ENCODE measurements at regions not wholly inside any gene's neighbourhood (a gene's known extent, or its start where the extent isn't known, plus 50 kb on each side); places are given as distances from the start of the nearest gene placed in this dataset.
"Not testable (repeated sequence)": the region's sequence is repeated elsewhere in the genome, so short reads cannot be mapped to it uniquely, and the experiment has no call there.

DNA sequence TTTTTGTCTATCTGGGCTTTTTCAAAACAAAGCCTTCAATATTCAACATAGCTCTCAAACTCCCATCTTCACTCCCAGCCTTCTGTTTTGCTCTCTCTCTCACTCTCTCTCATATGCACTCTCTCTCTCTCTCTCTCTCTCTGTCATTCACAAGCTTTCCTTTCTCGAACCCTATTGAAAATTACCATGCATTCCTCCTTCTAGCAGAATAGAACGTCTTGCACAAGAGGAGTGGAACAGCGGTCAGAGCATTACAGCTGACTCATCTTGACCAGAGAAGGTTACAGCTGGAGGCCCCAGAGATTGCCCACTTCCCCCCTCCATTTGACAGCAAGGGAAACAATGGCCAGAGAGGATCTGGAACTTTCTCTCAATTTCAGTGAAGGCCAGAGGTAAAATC, 51.0 kb upstream of the LIFR start:
- DNase-seq: no peak

DNA sequence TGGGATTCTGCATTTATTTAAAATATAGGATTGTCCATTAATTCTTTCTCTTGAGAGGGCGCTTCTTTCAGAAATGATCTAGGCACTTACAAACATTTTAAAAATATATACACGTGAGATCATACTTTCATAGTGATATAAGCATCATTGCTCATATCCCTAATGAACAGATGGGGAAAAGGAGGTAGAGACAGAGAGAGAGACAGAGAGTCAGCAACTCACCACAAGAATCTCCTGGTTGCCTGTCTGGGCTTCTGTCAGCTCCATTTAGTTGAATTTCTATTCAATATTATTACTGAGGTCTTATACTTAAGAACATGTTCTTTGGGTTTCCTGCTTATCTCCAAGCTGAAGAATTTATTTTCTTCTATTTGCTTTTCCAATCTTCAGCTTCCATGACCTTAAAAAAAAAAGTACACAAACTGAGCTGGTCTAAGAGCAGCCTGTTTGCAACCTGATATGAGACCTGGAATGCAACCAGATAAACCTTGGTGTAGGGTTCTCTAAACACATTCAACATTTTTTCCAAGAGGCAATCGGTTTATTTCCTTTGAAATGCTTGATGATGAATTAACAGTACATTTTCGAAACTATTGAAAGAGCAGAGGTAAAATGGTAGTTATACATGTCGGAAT, 51.6 kb upstream of the LIFR start:
- no peak for DNase-seq

DNA sequence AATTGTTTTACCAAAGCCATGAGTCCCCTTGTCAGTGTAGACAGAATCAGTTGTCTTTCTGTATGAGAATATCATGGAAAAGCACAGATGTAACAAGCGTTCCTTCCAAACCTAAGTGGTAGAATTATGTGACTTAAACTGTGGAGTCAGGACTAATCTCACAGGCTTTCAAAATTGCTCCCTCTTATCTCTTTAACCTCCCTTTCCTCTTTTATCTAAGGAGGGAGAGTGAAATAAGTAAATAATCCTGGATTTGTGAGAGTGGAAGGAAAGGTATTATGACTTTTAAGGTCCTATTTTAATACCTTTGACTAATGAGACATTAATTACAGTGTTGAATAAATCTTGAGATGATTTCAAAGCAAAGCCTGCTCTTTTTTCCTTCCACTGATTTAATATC, 52.4 kb upstream of the LIFR start:
- no peak for DNase-seq

DNA sequence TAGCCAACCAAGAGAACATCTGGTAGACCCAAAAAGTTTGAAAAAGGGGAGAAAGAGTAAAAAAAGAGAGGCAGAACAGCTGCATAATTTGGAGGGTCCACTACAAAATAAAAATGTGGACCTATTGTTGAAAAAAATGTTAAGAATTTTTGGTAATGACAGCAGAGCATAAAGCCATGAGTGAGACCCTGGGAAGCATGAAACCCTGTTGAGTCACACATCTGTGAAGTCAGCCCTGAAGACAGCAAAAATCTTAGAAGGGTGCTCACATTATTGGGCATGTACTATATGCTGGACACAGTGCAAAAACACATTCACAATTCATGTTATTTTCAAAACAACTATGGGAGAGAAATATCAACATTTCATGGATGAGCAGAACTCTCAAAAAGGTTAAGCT, 56.4 kb upstream of the LIFR start:
- DNase-seq: no peak

DNA sequence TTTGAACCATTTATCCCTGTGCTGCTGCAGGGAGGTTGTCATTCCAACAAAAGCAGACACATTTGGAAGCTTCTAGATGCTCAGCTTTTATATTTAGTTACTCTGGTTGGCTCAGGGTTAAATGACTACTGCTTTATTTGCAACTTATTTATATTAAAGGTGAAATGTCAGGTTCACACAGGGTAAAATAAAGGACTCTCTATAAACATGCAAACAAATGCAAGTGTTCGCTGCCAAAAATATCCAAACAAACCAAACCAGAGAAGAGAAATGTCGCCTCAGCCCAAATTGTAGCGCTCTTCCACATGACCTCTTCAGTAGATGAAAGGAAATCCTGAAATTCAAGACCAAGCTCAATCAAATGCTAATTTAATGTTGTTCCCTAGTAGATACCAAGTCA, 57.0 kb upstream of the LIFR start:
- no peak for DNase-seq

DNA sequence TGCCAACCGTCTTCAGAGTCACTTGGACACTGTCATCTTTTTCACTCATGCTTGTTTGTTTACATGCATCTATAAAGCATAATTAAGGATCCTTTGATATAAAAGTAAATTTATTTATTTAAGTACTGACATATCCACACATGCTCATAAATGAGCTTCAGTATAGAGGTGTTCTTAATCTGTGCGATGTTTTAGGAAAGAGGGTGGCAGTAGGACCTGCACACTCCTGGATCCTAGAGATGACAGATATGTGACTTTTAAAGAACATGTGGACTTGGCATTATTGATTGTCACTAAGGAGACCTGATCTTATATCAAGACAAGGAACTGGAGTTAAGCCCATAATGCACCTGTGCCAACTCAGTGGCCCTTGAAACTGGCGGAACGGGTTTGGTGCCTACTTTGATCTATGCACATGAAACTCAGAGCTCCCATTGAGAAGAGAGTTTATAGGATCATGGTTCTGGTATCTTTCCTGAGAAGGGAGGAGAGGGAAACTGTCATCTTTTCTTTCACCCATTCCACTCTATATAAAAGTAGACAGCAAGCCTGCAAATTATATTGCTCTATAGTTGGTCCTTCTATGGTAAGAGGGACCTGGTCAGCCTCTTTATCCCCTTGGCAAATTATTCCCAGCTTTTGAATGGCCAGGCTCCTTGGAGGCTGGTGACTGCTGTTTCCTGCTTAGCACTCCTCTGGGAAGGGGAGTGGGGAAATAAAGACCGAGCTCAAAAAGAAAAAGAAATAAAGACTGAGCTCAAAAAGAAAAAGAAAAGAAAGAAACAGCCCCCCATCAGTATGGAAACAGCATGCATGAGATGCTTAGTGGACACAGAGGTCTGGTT, 57.8 kb upstream of the LIFR start:
- no peak for DNase-seq

DNA sequence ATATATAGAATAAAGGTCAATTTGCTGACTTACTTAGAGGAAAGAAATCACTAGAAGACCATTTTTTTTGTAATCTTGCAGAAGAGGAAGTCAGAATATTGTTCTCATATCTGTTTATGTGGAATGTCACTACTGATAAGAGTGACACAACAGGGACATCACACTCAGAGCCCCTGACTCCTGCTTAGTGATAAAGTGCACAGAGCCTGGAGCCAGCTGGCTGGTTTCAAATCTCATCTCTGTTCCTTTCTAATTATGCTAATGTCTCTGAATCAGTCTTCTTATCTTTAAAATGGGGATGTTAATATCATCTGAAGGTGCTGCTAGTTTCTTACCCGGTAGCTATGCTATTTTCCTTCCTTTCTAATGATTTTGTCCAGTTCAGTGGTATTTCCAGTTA, 58.6 kb upstream of the LIFR start:
- no peak for DNase-seq

DNA sequence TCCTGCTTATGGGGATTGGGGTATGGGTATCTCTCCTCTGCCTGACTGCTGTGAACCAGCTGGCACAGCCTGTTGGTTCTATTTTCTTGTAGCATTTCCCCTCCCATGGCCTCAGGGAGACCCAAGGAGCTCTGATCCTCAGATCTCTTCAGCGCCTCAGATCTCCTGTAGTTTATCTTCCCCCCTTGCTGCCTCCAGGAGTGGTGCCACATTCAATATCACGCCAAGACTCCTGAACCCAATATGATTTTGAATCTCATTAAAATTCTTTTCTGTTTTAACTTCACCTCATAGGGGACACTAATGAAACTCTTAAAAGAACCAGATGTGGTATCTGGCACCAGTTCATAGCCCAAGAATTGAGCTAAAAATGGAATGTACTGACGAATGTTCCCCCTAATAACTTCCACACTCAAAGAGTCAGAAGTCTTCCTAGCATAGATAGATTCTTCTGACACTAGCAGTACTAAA, 59.6 kb upstream of the LIFR start:
- DNase-seq: no peak

DNA sequence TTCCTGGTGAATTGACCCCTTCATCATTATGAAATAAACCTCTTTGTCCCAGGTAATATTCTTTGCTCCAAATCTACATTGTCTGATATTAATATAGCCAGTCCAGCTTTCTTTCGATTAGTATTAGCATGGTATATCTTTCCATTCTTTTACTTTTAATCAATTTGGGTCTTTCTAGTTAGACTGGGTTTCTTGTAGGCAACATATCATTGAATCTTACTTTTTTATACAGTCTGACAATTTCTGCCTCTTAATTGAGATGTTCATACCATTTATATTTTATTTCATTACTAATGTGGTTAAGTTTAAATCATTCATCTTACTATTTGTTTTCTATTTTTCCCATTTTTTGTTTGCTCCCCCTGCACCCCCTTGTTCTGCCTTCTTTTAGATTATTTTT, 61.7 kb upstream of the LIFR start:
- DNase-seq: no peak

DNA sequence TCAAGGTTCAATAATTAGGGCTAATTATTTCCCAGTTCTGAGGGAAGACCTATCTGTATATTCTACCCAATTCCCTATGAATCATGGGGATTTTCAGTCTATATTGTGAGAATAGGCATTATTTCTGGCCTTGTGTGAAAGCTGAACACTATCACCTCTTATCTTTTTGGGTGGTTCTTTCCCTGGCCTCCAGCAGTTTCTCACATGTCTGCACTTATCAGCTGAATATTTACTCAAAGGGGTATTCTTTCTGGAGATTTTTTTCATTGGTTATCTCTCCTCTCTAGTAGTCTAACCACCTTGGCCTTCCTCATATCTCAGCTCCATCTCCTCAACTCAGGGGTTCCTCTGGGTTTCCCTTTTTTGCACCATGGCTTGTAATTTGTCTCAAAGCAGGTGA, 64.9 kb upstream of the LIFR start:
- no peak for DNase-seq

DNA sequence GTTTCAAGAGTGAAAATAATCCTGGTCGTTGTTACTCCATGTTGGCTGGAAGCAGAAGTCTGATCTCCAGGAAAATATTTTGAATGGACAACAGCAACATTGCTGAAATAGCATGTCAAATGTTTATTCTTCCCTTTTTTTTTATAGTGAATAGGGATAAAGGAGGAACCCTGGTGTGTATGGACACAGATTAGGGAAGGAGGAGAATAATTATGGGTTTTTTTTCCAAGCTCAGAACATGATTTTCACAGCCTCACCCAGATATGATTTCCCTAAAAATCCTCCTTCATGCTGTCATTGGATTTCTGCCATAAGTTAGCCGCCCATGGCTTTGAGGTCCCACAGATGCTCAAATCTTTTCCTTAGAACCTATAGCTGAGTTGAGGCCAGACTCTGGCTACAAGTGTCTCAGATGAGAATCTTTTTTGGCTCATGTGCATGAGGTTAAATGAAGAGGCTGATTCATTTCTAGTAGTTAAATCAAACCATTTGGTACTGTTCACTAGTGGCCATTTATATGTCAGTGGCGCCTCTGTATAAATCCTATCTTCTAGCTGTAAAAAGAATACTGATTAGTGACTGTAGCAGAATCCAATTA, 65.5 kb upstream of the LIFR start:
- no peak for DNase-seq

DNA sequence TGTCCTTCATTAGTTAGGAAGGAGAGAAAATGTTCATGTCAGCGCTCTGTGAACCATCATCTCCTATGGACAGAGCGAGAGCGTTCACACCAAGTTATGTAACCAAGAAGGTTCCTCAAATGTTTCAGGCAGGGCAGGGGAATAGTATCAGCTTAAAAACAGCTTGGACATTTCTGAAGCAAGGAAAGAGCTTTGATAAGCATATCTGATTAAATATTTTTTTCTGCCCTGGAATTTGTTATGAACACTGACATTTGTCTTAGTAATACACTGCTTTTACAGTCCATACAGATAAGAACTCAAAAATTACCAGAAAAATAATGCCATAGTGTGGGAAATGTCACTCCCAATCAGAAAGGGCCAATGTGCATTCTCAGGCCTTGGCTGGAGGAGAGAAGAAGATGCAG, 66.3 kb upstream of the LIFR start:
- no peak for DNase-seq

DNA sequence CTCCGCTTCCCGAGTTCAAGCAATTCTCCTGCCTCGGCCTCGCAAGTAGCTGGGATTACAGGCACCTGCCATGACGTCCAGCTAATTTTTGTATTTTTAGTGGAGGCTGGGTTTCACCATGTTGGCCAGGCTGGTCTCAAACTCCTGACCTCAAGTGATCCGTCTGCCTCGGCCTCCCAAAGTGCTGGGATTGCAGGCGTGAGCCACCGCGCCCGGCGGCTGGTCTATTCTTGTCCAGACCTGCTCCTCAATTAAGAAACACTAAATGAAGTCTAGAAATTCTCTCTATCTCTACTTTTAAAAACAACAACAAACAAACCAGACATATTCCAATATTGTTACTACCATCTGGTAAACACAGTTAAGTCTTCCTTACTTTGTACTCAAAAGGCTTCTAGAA, 68.1 kb upstream of the LIFR start:
- not testable (repeated sequence) for DNase-seq

DNA sequence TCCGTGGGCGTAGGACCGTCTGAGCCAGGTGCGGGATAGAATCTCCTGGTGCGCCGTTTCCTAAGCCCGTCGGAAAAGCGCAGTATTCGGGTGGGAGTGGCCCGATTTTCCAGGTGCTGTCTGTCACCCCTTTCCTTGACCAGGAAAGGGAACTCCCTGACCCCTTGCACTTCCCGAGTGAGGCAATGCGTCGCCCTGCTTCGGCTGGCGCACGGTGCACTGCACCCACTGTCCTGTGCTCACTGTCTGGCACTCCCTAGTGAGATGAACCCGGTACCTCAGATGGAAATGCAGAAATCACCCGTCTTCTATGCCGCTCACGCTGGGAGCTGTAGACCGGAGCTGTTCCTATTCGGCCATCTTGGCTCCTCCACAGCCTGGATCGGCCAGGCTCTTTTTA, 74.9 kb upstream of the LIFR start:
- DNase-seq: not testable (repeated sequence)

DNA sequence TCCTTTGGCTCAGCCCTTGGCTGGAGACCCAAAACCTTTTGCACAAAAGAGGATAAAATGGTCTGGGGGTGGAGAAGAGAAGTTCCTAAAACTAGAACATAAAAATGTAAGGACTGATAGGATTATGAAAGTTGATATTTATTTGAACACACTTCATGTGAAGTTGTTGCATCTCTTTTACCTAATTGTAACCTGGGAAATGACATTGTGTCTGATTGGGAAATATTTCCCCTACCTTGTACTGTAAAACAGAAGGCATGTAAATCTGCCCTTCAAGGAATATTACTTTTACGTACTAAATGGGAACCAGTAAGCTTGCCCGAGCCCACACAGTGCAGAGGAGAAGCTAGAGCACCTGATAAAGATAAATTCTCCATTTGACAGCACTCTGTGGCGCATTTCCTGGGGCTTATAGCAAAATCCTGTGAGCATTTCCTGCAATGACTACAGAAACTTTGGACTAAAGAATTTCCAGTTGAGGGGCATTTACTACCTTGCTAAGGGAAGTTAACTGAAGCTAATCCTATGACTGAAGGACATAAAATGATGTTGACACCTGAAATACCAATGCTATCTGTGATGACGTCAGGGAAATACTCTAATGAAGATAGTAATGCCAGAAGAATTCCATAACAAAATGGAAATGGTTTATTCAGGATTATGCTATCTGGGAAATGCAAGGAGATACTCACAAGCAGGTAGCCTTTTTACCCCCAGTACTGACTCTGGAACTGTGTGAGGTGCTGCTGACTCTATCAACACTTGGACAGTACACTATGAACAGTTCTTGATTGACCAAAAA, 78.3 kb upstream of the LIFR start:
- DNase-seq: no peak

DNA sequence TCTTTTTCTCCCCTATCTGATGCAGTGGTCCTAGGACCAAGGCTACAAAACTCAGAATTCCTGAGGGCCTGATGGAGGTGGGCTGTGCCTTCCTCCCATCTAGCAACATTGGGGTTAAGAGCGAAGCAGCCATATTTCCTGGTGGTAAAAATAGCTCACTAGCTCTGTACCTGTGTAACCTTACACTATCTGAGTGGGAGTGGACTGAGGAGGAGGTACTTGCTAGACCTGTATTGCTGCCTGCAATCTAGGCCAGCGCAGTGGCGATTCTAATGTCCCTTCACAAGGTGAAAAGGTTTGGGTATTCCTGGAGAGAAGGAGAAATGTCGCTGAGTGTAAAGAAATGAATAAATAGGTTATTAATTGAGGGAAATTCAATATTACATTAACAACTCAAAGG, 80.2 kb upstream of the LIFR start:
- no peak for DNase-seq

DNA sequence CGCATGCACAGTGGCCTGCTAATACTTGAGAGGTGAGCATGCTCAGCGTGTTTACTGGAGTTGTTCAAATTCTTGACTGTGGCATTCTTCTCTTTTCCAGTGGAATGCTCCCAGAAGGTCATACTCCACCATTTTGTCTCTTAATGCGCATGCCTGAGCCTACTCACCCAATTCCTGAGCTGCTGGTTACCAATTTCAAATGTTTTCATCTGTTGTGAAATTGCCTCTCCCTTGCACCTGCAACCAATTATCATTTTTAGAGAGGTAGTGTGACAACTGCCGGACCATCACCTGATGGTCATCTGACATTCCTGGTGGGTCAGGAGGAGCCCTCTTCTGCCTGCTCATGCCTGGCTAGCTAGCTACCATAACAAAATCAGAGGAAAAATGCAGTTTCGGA, 82.2 kb upstream of the LIFR start:
- DNase-seq: no peak

DNA sequence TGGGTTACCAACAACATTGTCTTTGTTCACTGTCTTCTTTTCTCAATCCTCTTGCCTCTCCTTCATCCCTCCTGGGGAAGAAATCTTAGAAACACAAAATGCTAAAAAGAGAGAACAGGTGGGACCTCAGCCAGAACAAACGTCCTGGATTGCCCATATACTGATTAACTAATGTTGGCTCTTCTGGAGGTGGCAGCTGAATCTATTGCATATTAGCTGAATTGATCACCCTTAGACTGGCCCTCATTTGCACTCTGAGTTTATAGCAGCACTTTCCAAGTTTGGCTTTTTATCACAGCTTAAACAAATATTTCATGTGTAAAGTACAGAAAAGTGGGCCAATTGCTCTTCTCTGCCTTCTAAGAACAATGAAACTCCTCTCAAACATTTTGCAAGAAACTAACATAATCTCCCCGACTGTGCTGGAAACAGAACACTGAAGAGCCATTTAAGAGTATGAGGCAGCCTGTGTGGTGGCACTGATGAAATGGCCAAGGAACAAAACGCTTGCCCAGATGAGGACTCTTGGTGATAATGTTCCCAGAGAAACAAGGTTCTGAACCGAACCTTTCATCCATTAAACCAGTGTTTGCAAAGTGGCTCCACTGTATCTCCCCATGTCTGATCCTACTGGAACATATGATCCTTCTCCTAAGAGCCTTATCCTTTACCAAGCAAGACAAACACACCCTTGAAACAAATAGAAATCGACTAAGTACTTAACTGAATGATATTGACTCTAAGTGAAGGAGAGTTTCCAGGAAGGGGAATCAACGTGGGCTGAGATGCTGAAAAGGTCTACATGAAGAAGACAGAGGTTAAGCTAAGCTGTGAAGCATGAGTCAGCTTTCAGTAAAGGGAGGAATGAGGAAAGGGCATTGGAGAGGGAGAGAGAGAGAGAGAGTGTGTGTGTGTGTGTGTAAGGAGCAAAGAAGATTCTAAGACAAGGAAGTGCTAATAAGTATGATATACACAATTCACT, 83.2 kb upstream of the LIFR start:
- no peak for DNase-seq

DNA sequence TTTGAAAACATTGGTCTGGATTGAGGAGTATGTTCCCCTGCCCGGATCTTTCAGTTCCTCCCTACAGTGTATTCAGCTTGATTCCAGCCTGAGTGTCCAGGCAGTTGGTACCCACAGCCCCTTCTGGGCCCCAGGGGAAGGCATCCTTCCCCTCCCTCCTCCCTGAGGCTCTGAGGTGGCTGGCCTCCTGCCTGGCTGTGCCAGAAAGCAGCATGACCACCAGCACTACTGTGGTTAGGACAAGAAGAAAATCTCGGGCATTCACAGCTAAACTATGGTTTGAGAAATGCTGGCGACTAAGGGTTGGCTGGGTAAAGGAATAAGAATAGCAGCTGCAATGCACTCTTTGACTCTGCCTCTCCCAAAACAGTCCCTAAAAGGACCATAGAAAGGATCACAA, 84.6 kb upstream of the LIFR start:
- no peak for DNase-seq

DNA sequence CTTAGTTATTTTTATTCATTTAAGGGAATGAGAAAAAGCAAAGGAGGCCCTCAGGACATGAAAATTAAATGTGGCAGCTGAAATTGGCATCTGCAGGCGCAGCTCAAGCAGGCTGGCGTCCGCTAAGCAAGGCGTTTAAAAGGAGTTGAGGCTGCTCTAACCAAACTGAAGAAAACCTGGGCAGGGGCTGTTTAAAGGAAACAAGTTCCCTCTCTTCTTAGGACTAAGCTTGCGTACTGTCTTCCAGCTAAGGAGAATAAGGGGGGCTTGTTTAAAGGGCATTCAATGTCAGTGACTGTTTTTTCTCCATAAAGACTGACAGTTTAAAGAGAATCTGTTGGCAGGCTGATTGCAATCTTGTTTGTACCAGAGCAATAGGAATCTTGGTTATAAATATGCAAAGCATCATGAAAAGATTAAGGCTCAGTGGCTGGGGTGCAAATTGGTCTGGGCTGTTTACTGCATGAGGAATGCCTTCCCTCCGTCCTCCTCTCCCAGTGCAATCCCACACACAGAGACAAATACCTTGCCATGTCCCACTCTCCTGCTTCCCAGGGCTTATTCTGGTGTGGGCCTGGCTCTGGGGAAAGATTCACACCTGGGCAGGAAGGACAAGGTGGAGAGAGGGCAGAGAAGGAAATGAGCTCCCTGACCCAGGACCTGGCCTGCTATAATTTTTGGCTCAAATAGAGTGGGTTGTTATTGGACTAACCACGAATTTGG, 85.9 kb upstream of the LIFR start:
- no peak for DNase-seq

DNA sequence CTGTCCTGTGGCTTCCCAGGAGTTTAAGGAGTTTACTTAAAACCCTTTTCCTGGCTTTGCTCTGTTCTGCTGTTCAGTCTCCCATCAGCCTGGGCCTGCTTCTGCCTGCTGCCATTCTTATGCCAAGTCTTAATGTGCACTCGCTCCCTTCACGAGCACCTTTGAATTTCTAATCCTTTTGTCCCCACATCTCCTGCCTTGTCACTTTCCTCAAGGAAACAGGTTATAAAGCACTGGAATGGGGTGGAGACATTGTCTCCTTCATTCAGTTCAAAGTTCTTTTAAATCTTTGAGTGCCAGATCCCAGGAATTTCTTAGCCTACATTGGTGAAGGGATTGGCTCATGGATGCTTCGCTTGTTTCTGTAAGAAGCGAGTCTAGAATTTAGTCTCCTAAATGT, 87.2 kb upstream of the LIFR start:
- no peak for DNase-seq

DNA sequence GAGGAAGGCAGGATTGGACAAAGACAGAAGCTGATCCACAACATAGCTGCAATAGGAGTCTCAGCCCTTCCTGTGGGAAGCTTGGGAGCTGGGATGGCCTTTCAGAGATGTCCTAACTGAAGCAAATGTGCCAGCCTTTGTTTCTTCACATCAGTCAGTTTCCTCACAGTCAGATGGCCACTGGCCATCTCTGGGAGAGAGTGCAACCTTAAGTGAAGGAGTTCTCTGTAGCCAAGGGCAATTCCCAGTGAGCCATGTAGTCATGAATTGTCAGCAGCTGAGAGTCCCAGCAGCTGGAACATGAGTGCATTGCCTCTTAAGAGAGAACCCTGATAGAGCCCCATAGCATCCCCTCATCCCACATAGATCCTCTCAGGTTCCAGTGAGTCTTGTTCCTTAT, 89.1 kb upstream of the LIFR start:
- no peak for DNase-seq
